Body of pancreas (tissue), 4 donors: ENCODE measurements at regions not wholly inside any gene's neighbourhood (a gene's known extent, or its start where the extent isn't known, plus 50 kb on each side); places are given as distances from the start of the nearest gene placed in this dataset.

ENCODE experiments used
- ATAC-seq: fragments of 150-250 bp; one replicate; pipeline ENCODE4 v1.9.1; 2016
- DNase-seq, 4 donors: peaks; one replicate each; pipeline ENCODE4 v3.0.0-alpha.2; 2019
- H3K27ac ChIP-seq, 4 donors: fragments of 200-600 bp; sonication (generic); 1 replicate in 3 of 4; 2 replicates in 1 of 4; pipeline versions ENCODE4 v1.5.1 to v1.6.1; 2016 to 2019; ENCODE audit warnings: mild to moderate bottlenecking in 1 of 4, mixed read lengths in 1 of 4, moderate library complexity in 1 of 4
- H3K27me3 ChIP-seq, 2 donors: fragments of 200-600 bp; sonication (generic); one replicate each; pipeline ENCODE4 v1.6.0; 2016; ENCODE audit warnings: mild to moderate bottlenecking in 1 of 2
- H3K36me3 ChIP-seq, 2 donors: fragments of 200-600 bp; sonication (generic); replicated peaks in 1 of 2; 2 replicates each; pipeline ENCODE4 v1.5.1; 2016; ENCODE audit warnings: low read depth in 2 of 2; ENCODE audit not compliant: insufficient read depth in 1 of 2
- H3K4me1 ChIP-seq: fragments of 200-600 bp; sonication (generic); one replicate; pipeline ENCODE4 v1.6.0; 2016
- H3K4me3 ChIP-seq, 2 donors: fragments of 200-600 bp; sonication (generic); 1 replicate in 1 of 2; 2 replicates in 1 of 2; pipeline ENCODE4 v1.5.1; 2016 to 2019
- H3K9me3 ChIP-seq, 3 donors: fragments of 200-600 bp; sonication (generic); 1 replicate in 2 of 3; 2 replicates in 1 of 3; pipeline ENCODE4 v1.5.1; 2016
- POLR2A ChIP-seq, 3 donors: fragments of 450-650 bp; IDR thresholded peaks; one replicate each; pipeline ENCODE4 v1.6.1; 2016; ENCODE audit warnings: antibody characterized with exemption in 3 of 3, mild to moderate bottlenecking in 2 of 3
- WGBS, 2 donors: methylation state at CpG; one replicate each; pipeline ENCODE4 v1.1.5; 2017; 5-methylcytosine and 5-hydroxymethylcytosine counted together
- intact Hi-C: fragments of 100-400 bp; cut with DNase I; formaldehyde crosslinking; loops from one replicate; pipeline ENCODE4 v1.15.1; 2023
- TF ChIP-seq, protein P1 (sequence below), 7 experiments: fragments of 450-650 bp in 4 of 7; fragments of 200-600 bp in 3 of 7; sonication (generic) in 3 of 7; IDR thresholded peaks; one replicate each; pipeline ENCODE4 v1.5.1; 2016 to 2019; ENCODE audit warnings: antibody characterized with exemption in 7 of 7

DNA sequence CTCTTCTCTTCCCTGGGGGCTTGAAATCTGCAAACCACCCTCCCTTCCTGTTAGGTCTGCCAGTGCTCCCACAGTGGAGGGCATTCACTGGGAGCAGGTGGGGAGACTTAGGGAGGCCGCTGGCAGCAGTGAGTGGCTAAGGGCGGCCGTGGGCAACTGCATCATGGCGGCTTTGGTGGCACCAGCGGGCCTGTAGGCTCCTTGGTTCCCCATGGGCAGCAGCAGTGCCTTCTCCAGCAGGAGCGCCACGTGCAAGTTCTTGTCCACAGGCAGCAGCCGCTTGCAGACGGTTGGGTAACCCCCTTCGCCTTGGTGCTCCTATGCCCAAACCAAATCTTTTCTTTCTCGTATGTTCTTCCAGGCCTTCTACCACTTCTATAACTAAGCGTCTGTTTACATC, 158.2 kb downstream of the SREK1 start:
- no peak overlapping the region for H3K4me3 ChIP-seq
- DNase-seq: no peak
- H3K27ac ChIP-seq: no peak overlapping the region
- WGBS, 2 donors: 80 to 83% methylated on average over 8 to 12 of the region's 12 CpGs
- TF ChIP-seq POLR2A (IDR thresholded peaks at IDR 0.05): no peak
- TF ChIP-seq, protein P1, sequence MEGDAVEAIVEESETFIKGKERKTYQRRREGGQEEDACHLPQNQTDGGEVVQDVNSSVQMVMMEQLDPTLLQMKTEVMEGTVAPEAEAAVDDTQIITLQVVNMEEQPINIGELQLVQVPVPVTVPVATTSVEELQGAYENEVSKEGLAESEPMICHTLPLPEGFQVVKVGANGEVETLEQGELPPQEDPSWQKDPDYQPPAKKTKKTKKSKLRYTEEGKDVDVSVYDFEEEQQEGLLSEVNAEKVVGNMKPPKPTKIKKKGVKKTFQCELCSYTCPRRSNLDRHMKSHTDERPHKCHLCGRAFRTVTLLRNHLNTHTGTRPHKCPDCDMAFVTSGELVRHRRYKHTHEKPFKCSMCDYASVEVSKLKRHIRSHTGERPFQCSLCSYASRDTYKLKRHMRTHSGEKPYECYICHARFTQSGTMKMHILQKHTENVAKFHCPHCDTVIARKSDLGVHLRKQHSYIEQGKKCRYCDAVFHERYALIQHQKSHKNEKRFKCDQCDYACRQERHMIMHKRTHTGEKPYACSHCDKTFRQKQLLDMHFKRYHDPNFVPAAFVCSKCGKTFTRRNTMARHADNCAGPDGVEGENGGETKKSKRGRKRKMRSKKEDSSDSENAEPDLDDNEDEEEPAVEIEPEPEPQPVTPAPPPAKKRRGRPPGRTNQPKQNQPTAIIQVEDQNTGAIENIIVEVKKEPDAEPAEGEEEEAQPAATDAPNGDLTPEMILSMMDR (IDR thresholded peaks at IDR 0.05): no peak
- H3K27me3 ChIP-seq: no peaks in the 10 kb centered on the region
- H3K4me1 ChIP-seq: no peaks in the 10 kb centered on the region
- H3K9me3 ChIP-seq: no peaks in the 10 kb centered on the region
- no peak for ATAC-seq
- H3K36me3 ChIP-seq: no peaks in the 10 kb centered on the region
- intact Hi-C loops: no loop called here

DNA sequence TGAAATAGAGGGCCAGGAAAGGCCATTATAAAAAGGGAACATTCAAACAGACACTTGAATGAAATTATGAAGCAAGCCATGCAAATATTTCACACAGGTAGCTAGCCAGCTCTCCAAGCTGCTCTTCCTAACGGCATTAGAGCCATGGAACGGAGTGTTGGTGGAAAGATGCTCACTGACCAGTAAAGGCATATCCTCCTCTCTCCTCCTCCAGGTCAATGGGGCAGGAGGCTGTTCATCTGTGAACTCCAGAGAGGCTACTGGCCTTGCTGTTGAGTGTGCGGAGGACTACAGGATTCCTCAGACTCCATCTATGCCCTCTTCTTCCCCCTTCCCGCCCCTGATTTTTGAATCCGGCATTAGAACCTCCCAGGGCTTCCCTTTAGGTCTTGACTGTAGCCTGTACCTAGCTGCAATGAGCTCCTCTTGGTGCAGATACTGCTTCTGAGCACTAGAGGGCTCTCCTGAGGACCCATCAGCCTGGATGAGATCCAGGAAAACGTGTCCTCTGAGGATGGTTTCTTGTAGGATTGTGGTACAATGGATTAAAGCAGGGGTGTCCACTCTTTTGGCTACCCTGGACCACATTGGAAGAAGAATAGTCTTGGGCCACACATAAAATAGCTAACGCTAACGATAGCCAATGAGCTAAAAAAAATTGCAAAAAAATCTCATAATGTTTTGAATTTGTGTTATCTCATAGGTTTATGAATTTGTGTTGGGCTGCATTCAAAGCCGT, 162.2 kb downstream of the SREK1 start:
- Histone ChIP-seq H3K9me3 (no peaks in the 10 kb centered on the region), H3K4me3 (no peak overlapping the region), H3K27me3 (no peaks in the 10 kb centered on the region), H3K36me3 (no peaks in the 10 kb centered on the region), H3K27ac (no peak overlapping the region), H3K4me1 (no peaks in the 10 kb centered on the region)
- ATAC-seq: peak; percentile 93
- 10 to 16% methylated on average over 9 of the region's 9 CpGs for WGBS, 2 donors
- TF ChIP-seq, protein P1 (IDR thresholded peaks at IDR 0.05): peak; percentile 62 to 84 (median 74)
- TF ChIP-seq POLR2A (IDR thresholded peaks at IDR 0.05): no peak
- intact Hi-C loops: loop anchor here (5.0 kb wide), 1 partner anchor 451 kb away; no protein-coding TSS in a partner anchor
- DNase-seq: peak; percentile 52 to 69 (median 64)

DNA sequence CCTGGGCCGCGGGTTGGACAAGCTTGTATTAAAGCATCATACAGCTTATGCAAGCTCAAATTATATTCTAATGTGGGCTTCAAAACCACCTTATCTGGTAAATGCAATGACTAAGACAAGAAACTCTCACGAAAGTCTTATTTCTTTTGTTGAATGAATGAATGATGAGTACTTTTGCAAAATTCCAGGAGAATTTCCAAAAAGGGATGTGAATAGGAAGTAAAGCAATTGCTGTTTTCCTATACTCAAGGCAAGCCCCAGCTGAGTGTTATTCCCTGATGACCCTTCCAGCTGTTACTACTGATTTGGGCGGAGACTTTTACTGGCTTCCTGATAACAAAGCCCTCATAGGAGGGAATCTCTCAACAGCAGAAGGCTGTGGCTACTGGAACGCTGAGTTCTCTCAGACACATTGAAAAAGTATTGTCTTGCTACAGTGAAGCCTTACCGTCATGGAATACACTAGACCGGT, 162.8 kb downstream of the SREK1 start:
- DNase-seq: no peak
- H3K27me3 ChIP-seq: no peaks in the 10 kb centered on the region
- H3K9me3 ChIP-seq: no peaks in the 10 kb centered on the region
- H3K36me3 ChIP-seq: no peaks in the 10 kb centered on the region
- no peaks in the 10 kb centered on the region for H3K4me1 ChIP-seq
- no peak overlapping the region for H3K4me3 ChIP-seq
- intact Hi-C loops: loop anchor here (5.0 kb wide), 1 partner anchor 450 kb away; no protein-coding TSS in a partner anchor
- no peak for TF ChIP-seq POLR2A (IDR thresholded peaks at IDR 0.05)
- TF ChIP-seq, protein P1 (IDR thresholded peaks at IDR 0.05): no peak
- no peak overlapping the region for H3K27ac ChIP-seq
- no peak for ATAC-seq
- WGBS, 2 donors: 46 to 54% methylated on average over 7 of the region's 7 CpGs

DNA sequence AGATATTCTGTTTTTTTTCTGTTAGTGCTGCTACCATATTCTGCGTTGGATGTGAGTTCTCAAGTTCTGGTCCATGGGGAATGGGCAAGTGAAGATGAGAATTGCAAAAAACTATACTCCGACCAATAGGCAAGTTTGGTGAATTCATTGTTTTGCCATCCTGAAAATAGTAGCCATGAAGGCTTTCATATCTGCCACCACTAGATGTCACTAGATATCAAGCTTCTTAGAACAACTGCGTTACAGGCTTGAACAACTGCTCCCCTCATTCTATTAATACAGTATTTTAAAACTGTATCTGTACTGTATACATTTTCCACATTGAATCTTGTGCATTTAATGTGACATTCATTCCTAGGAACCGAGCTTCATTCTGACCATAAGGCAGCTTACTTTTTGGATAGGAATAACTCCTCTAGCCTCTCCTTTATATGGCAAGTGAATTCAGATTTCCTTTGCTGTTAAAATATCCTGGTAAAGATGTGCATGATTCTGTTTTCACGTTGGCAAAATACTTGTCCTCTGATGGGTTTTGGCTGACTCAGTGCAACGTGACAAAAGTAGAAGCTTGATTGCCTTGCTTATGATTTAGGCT, 163.6 kb downstream of the SREK1 start:
- peak in 1 of 4 donors; percentile 33 for DNase-seq
- peak; percentile 70 for ATAC-seq
- TF ChIP-seq POLR2A (IDR thresholded peaks at IDR 0.05): no peak
- TF ChIP-seq, protein P1 (IDR thresholded peaks at IDR 0.05): peak; percentile 68 to 88 (median 85)
- intact Hi-C loops: loop anchor here (5.0 kb wide), 1 partner anchor 450 kb away; no protein-coding TSS in a partner anchor
- no peaks in the 10 kb centered on the region for H3K27me3 ChIP-seq
- H3K36me3 ChIP-seq: no peaks in the 10 kb centered on the region
- no peak overlapping the region for H3K27ac ChIP-seq
- H3K4me3 ChIP-seq: no peak overlapping the region
- no peaks in the 10 kb centered on the region for H3K4me1 ChIP-seq
- no peaks in the 10 kb centered on the region for H3K9me3 ChIP-seq
- 5 to 6% methylated on average over 6 of the region's 6 CpGs for WGBS, 2 donors
